ENCODE measurements at regions not wholly inside any gene's neighbourhood (a gene's known extent, or its start where the extent isn't known, plus 50 kb on each side); places are given as distances from the start of the nearest gene placed in this dataset.

- DNase-seq (no peak), ATAC-seq (ENCODE audit: low read depth) (no peak)
- Mint-ChIP-seq H3K27me3 (no peaks in the 10 kb centered on the region), H3K4me3 (no peak overlapping the region), H3K4me1 (no peaks in the 10 kb centered on the region), H3K9me3 (no peaks in the 10 kb centered on the region), H3K27ac (no peak overlapping the region), H3K36me3 (ENCODE audit: low read depth) (no peaks in the 10 kb centered on the region)
- POLR2A ChIA-PET, result no interaction called here
- intact Hi-C loops (cut with micrococcal nuclease), result no loop called here
- TF ChIP-seq CTCF (IDR thresholded peaks at IDR 0.05), result no peak
- CTCF ChIA-PET, result no interaction called here
Measured at GRCh38 chr3:116815321-116815720, 105.7 kb downstream of the TUSC7 start.

GRCh38 chr3:116815831-116816588 is 106.4 kb downstream of the TUSC7 start:
- CTCF ChIA-PET, result no interaction called here
- Mint-ChIP-seq H3K27me3 (no peaks in the 10 kb centered on the region), H3K36me3 (ENCODE audit: low read depth) (no peaks in the 10 kb centered on the region), H3K4me1 (no peaks in the 10 kb centered on the region), H3K9me3 (no peaks in the 10 kb centered on the region), H3K27ac (no peak overlapping the region), H3K4me3 (no peak overlapping the region)
- intact Hi-C loops (cut with micrococcal nuclease), result no loop called here
- POLR2A ChIA-PET, result no interaction called here
- no peak for DNase-seq
- no peak for TF ChIP-seq CTCF (IDR thresholded peaks at IDR 0.05)
- no peak for ATAC-seq (ENCODE audit: low read depth)

GRCh38 chr3:116821371-116821770 is 111.8 kb downstream of the TUSC7 start:
- Mint-ChIP-seq H3K27me3 (no peaks in the 10 kb centered on the region), H3K4me1 (no peaks in the 10 kb centered on the region), H3K27ac (no peak overlapping the region), H3K9me3 (no peaks in the 10 kb centered on the region), H3K36me3 (ENCODE audit: low read depth) (no peaks in the 10 kb centered on the region), H3K4me3 (no peak overlapping the region)
- intact Hi-C loops (cut with micrococcal nuclease), result no loop called here
- no peak for DNase-seq
- CTCF ChIA-PET, result no interaction called here
- POLR2A ChIA-PET, result no interaction called here
- ATAC-seq (ENCODE audit: low read depth), result no peak
- no peak for TF ChIP-seq CTCF (IDR thresholded peaks at IDR 0.05)

- Mint-ChIP-seq H3K9me3 (no peaks in the 10 kb centered on the region), H3K4me1 (no peaks in the 10 kb centered on the region), H3K4me3 (no peak overlapping the region), H3K27me3 (no peaks in the 10 kb centered on the region), H3K27ac (no peak overlapping the region), H3K36me3 (ENCODE audit: low read depth) (no peaks in the 10 kb centered on the region)
- ATAC-seq (ENCODE audit: low read depth), result no peak
- ChIA-PET CTCF (no interaction called here), POLR2A (no interaction called here)
- no peak for TF ChIP-seq CTCF (IDR thresholded peaks at IDR 0.05)
- intact Hi-C loops (cut with micrococcal nuclease), result no loop called here
- no peak for DNase-seq
Measured at GRCh38 chr3:116824208-116824607, 114.6 kb downstream of the TUSC7 start.

GRCh38 chr3:116833202-116833601 is 123.6 kb downstream of the TUSC7 start:
- H3K9me3 Mint-ChIP-seq, result no peaks in the 10 kb centered on the region
- intact Hi-C loops (cut with micrococcal nuclease), result no loop called here

More at GRCh38 chr3:116833202-116833601, 123.6 kb downstream of the TUSC7 start:
- no peak for DNase-seq
- ChIA-PET POLR2A (no interaction called here), CTCF (no interaction called here)
- no peak overlapping the region for H3K27ac Mint-ChIP-seq
- no peaks in the 10 kb centered on the region for H3K4me1 Mint-ChIP-seq
- peaks cover 2% of the 10 kb centered on the region for H3K27me3 Mint-ChIP-seq
- no peak for TF ChIP-seq CTCF (IDR thresholded peaks at IDR 0.05)
- no peaks in the 10 kb centered on the region for H3K36me3 Mint-ChIP-seq (ENCODE audit: low read depth)
- no peak for ATAC-seq (ENCODE audit: low read depth)
- H3K4me3 Mint-ChIP-seq, result no peak overlapping the region
